ENCODE measurements at regions not wholly inside any gene's neighbourhood (a gene's known extent, or its start where the extent isn't known, plus 50 kb on each side); places are given as distances from the start of the nearest gene placed in this dataset.
"Not testable (repeated sequence)": the region's sequence is repeated elsewhere in the genome, so short reads cannot be mapped to it uniquely, and the experiment has no call there.

- not testable (repeated sequence) for DNase-seq
Measured at GRCh38 chr14:34381304-34381703, 80.7 kb downstream of the SPTSSA start.

GRCh38 chr14:34380471-34380845, 81.6 kb downstream of the SPTSSA start:
- DNase-seq: no peak

- no peak for DNase-seq
Measured at GRCh38 chr14:34379816-34380470, 82.1 kb downstream of the SPTSSA start.

- no peak for DNase-seq
Measured at GRCh38 chr14:34376649-34377267, 85.3 kb downstream of the SPTSSA start.

GRCh38 chr14:34374998-34375740, 86.9 kb downstream of the SPTSSA start:
- no peak for DNase-seq

GRCh38 chr14:34373191-34373590, 88.8 kb downstream of the SPTSSA start:
- no peak for DNase-seq

- DNase-seq: no peak
Measured at GRCh38 chr14:34372786-34373185, 89.3 kb downstream of the SPTSSA start.

- DNase-seq: no peak
Measured at GRCh38 chr14:34369648-34370030, 92.4 kb downstream of the SPTSSA start.

GRCh38 chr14:34368971-34369647, 92.9 kb downstream of the SPTSSA start:
- DNase-seq: peak; percentile 44

GRCh38 chr14:34368115-34368970, 93.7 kb downstream of the SPTSSA start:
- DNase-seq: no peak

- DNase-seq: no peak
Measured at GRCh38 chr14:34365309-34365915, 96.6 kb downstream of the SPTSSA start.

GRCh38 chr14:34364201-34364600, 97.8 kb downstream of the SPTSSA start:
- DNase-seq: no peak

GRCh38 chr14:34363733-34364134, 98.3 kb downstream of the SPTSSA start:
- no peak for DNase-seq

GRCh38 chr14:34362641-34363251, 99.3 kb downstream of the SPTSSA start:
- DNase-seq: no peak

GRCh38 chr14:34361504-34362011, 100.5 kb downstream of the SPTSSA start:
- no peak for DNase-seq

GRCh38 chr14:34359420-34360117, 102.5 kb downstream of the SPTSSA start:
- DNase-seq: no peak

GRCh38 chr14:34356264-34356654, 105.8 kb downstream of the SPTSSA start:
- no peak for DNase-seq

- DNase-seq: no peak
Measured at GRCh38 chr14:34355584-34356263, 106.3 kb downstream of the SPTSSA start.

- DNase-seq: no peak
Measured at GRCh38 chr14:34354556-34354955, 107.5 kb downstream of the SPTSSA start.

GRCh38 chr14:34350903-34351302, 111.1 kb downstream of the SPTSSA start:
- no peak for DNase-seq

Measured in NCI-H2029 (cell line).